Activated naive CD8-positive, alpha-beta T cell treated with anti-CD3 and anti-CD28 coated beads for 36 hours (primary cell): ENCODE measurements at regions not wholly inside any gene's neighbourhood (a gene's known extent, or its start where the extent isn't known, plus 50 kb on each side); places are given as distances from the start of the nearest gene placed in this dataset.
"Not testable (repeated sequence)": the region's sequence is repeated elsewhere in the genome, so short reads cannot be mapped to it uniquely, and the experiment has no call there.

Experiments
- DNase-seq: peaks from one replicate; pipeline ENCODE4 v3.0.0; 2021
- H3K27ac Mint-ChIP-seq: one replicate; pipeline ENCODE4 v1.8.0; 2022; ENCODE audit warnings: mild to moderate bottlenecking, moderate library complexity, mixed read lengths
- H3K27me3 Mint-ChIP-seq: one replicate; pipeline ENCODE4 v1.8.0; 2022; ENCODE audit warnings: mild to moderate bottlenecking, mixed read lengths
- H3K36me3 Mint-ChIP-seq: one replicate; pipeline ENCODE4 v1.8.0; 2021; ENCODE audit warnings: mild to moderate bottlenecking, mixed read lengths
- H3K4me1 Mint-ChIP-seq: one replicate; pipeline ENCODE4 v1.8.0; 2021; ENCODE audit warnings: mixed read lengths
- H3K4me3 Mint-ChIP-seq: one replicate; pipeline ENCODE4 v1.8.0; 2022; ENCODE audit warnings: mild to moderate bottlenecking, moderate library complexity, mixed read lengths
- H3K9me3 Mint-ChIP-seq: one replicate; pipeline ENCODE4 v1.8.0; 2022; ENCODE audit warnings: mixed read lengths

DNA sequence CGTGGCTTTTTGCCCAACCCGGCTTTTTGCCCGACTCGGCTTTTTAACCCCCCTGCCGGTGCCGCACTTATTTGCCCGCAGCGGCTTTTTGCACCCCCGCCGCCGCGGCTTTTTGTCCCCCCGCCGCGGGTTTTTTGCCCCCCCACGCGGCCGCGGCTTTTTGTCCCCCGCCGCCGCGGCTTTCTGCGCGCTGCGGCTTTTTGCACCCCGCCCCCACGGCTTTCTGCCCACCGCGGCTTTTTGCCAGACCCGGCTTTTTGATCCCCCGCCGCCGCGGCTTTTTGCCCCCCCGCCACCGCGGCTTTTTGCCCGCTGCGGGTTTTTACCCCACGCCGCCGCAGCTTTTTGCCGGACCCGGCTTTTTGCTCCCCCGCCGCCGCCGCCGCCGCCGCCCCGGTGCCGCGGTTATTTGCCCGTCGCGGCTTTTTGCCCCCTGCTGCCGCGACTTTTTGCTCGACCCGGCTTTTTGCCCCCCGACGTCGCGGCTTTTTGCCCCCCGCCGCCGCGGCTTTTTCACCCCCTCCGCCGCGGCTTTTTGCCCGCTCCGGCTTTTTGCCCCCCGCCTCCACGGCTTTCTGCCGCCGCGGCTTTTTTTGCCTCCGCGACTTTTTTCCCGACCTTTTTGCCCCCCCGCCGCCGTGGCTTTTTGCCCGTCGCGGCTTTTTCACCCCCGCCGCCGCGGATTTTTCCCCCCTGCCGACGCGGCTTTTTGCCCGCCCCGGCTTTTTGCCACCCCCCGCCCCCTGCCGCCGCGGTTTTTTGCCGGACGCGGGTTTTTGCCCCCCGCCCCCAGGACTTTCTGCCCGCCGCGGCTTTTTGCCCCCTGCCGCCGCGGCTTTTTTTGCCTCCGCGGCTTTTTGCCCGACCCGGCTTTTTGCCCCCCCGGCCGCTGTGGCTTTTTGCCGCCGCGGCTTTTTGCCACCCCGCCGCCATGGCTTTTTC is 2786.5 kb downstream of the RPIA start:
- no peak for DNase-seq
- no peaks in the 10 kb centered on the region for H3K9me3 Mint-ChIP-seq
- peaks cover 36% of the 10 kb centered on the region for H3K27me3 Mint-ChIP-seq
- no peak overlapping the region for H3K27ac Mint-ChIP-seq
- H3K36me3 Mint-ChIP-seq = peaks cover 3% of the 10 kb centered on the region
- peaks cover 4% of the 10 kb centered on the region for H3K4me1 Mint-ChIP-seq
- no peak overlapping the region for H3K4me3 Mint-ChIP-seq

DNA sequence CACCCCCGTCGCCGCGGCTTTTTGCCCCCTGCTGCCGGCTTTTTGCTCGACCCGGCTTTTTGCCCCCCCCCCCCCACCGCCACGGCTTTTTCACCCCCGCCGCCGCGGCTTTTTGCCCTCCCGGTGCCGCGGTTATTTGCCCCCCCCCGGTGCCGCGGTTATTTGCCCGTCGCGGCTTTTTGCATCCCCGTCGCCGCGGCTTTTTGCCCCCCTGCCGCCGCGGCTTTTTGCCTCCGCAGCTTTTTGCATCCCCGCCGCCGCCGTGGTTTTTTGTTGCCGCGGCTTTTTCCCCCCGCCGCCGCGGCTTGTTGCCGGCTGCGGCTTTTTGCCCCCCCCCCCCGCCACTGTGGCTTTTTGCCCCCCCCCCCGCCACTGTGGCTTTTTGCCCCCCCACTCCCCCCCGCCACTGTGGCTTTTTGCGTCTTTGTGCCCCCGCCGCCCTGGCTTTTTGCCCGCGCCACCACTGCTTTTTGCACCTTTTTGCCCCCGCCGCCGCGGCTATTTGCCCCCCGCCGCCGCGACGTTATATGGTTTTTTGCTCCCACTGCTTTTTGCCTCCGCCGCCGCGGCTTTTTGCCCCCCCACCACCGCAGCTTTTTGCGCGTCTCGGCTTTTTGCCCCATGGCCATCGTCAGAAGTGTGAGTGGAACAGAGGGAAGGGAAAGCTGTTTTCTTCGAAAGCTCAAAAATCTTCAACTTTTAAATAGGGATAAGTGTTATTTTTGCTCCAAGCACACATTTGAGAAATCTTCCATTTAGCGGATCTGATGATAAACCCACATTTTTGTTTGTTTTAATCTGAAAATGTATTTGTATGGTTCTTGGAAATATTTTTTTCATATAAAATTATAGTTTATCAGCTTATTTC is 2787.6 kb downstream of the RPIA start:
- H3K27ac Mint-ChIP-seq, H3K36me3 Mint-ChIP-seq, H3K4me1 Mint-ChIP-seq, H3K9me3 Mint-ChIP-seq, DNase-seq: not testable (repeated sequence)
- peak overlapping the region; percentile 71 for H3K4me3 Mint-ChIP-seq
- peaks cover 36% of the 10 kb centered on the region for H3K27me3 Mint-ChIP-seq

DNA sequence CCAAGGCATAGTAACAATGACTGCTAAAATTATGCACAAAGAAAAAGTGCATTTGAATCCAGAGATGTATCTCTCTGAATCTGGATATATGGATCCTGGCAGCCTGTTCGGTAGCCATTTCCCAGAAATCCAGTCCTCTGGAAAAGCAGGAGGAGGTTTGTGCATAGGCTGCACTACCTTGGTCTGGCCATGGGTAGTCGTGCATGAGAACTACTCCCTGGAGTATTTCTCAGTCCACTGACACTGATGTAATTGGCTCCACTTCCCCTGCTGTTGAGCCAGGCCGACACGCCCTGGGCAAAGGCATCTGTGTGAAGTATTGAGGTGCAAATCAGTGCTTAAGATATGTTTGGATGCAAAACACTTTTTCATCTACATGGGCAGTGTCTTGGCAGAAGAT is 2793.8 kb downstream of the RPIA start:
- not testable (repeated sequence) for H3K27ac Mint-ChIP-seq, DNase-seq, H3K36me3 Mint-ChIP-seq, H3K9me3 Mint-ChIP-seq, H3K4me3 Mint-ChIP-seq, H3K4me1 Mint-ChIP-seq
- H3K27me3 Mint-ChIP-seq = peaks cover 16% of the 10 kb centered on the region

DNA sequence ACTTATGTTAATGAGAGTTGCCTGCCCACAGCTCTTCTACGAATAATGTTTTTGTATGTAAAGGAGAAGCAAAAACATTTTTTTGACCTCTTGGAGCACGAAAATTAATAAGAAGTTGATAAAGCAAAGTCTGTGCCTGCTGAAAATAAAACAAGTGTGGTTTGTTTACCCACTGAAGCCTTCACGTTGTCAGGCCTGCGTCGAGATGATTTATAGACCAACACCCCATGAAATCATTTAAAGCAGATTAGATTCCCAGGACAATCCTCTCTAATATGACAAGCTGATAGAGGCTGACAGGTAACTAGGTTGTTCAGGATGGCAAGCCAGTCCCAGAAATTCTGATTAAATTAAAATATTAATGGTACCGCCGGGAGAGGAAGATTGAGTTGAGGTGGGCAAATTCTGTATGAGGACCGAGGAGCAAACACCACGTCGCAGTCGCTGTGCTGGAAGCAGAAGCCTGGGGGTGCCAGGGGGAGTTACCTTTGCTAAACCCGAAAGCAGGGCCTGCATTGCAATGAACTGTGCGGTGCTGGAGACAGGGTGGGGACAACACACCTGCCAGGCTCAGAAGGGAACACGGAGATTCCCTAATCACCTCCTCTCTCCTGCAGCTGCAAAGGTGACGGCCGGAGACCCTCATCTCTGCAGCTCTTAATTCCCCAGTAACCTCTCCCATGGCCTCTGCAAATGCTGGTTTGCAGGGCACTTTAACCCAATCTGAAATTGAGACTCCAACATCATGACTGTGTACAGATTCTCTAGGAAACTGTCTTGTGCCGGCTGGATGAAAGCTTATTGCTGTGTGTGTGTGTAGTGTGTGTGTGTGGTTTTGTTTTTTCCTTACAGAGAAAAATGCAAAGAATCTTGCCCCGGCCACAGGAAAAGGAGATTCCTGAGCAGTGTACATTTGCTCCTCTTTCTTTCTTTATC is 2805.9 kb downstream of the RPIA start:
- not testable (repeated sequence) for H3K9me3 Mint-ChIP-seq, H3K27me3 Mint-ChIP-seq, H3K4me1 Mint-ChIP-seq, H3K36me3 Mint-ChIP-seq, DNase-seq, H3K4me3 Mint-ChIP-seq, H3K27ac Mint-ChIP-seq

DNA sequence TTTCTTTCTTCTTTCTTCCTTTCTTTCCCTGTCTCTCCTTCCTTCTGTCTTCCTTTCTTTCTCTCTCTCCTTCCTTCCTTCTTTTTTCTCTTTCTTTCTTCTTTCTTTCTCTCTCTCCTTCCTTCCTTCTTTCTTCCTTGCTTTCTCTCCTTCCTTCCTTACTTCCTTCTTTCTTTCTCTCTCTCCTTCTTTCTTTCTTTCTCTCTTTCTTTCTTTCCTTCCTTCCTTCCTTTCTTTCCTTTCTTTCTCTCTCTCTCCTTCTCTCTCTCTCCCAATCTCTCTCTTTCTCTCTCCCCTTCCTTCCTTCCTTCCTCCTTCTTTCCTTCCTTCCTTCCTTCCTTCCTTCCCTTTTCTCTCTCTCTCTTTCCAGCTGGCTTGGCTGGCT is 2806.6 kb downstream of the RPIA start:
- H3K9me3 Mint-ChIP-seq, H3K36me3 Mint-ChIP-seq, H3K4me1 Mint-ChIP-seq, H3K4me3 Mint-ChIP-seq, H3K27me3 Mint-ChIP-seq, DNase-seq, H3K27ac Mint-ChIP-seq: not testable (repeated sequence)

DNA sequence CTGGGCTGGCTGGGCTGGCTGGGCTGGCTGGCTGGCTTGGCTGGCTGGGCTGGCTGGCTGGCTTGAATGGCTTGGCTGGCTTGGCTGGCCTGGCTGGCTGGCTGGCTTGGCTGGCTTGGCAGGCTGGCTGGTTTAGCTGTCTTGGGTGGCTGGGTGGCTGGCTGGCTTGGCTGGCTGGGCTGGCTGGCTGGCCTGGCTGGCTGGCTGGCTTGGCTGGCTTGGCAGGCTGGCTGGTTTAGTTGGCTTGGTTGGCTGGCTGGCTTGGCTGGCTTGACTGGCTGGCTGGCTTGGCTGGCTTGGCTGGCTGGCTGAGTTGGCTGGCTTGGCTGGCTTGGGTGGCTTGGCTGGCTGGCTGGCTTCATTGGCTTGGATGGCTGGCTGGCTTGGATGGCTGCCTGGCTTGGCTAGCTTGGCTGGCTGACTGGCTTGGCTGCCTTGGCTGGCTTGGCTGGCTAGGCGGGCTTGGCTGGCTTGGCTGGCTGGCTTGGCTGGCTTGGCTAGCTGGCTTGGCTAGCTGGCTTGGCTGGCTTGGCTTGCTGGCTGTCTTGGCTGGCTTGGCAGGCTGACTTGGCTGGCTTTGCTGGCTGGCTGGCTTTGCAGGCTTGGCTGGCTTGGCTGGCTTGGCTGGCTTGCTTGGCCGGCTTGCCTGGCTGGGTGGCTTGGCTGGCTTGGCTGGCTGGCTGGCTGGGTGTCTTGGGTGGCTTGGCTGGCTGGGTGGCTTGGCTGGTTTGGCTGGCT is 2807.2 kb downstream of the RPIA start:
- H3K4me3 Mint-ChIP-seq, H3K9me3 Mint-ChIP-seq, DNase-seq, H3K4me1 Mint-ChIP-seq, H3K27ac Mint-ChIP-seq, H3K36me3 Mint-ChIP-seq, H3K27me3 Mint-ChIP-seq: not testable (repeated sequence)

DNA sequence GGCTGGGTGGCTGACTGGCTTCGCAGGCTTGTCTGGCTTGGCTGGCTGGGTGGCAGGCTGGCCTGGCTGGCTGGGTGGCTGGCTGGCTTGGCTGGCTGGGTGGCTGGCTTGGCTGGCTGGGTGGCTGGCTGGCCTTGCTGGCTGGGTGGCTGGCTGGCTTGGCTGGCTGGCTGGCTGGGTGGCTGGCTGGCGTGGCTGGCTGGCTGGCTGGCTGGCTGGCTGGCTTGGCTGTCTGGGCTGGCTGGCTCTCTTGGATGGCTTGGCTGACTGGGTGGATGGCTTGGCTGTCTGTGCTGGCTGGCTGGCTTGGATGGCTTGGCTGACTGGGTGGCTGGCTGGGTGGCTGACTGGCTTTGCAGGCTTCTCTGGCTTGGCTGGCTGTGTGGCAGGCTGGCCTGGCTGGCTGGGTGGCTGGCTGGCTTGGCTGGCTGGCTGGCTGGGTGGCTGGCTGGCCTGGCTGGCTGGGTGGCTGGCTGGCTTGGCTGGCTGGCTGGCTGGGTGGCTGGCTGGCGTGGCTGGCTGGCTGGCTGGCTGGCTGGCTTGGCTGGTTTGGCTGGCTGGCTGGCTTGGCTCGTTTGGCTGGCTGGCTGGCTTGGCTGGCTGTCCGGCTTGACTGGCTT is 2808.1 kb downstream of the RPIA start:
- not testable (repeated sequence) for H3K4me3 Mint-ChIP-seq, H3K4me1 Mint-ChIP-seq, H3K27ac Mint-ChIP-seq, H3K9me3 Mint-ChIP-seq, H3K36me3 Mint-ChIP-seq, H3K27me3 Mint-ChIP-seq, DNase-seq

DNA sequence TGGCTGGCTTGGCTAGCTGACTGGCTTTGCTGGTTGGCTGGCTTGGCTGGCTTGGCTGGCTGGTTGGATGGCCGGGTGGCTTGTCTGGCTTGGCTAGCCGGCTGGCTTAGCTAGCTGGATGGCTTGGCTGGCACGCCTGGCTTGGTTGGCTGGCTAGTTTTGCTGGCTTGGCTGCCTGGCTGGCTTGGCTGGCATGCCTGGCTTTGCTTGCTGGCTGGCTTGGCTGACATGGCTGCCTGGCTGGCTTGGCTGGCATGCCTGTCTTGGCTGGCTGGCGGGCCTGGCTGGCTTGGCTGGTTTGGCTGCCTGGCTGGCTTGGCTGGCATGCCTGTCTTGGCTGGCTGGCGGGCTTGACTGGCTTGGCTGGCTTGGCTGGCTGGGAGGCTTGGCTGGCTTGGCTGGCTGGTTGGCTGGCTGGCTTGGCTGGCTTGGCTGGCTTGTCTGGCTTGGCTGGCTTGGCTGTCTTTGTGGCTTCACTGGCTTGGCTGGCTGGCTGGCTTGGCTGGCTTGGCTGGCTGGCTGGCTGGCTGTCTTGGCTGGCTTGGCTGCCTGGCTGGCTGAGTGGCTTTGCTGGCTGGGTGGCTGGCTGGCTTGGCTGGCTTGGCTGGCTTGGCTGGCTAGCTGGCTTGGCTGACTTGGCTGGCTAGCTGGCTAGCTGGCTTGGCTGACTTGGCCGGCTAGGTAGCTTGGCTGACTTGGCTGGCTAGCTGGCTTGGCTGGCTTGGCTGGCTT is 2808.9 kb downstream of the RPIA start:
- not testable (repeated sequence) for DNase-seq, H3K4me1 Mint-ChIP-seq, H3K36me3 Mint-ChIP-seq, H3K27ac Mint-ChIP-seq, H3K27me3 Mint-ChIP-seq, H3K9me3 Mint-ChIP-seq, H3K4me3 Mint-ChIP-seq

DNA sequence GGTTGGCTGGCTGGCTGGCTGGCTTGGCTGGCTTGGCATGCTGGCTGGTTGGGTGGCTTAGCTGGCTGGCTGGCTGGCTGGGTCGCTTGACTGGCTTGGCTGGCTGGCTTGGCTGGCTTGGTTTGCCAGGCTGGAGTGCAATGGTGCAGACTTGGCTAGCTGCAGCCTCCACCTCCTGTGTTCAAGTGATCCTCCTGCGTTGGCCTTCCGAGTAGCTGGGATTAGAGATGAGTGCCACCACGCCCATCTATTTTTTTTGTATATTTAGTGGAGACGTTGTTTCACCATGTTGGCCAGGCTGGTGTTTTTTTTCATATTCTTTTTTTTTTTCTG is 2809.5 kb downstream of the RPIA start:
- H3K9me3 Mint-ChIP-seq, H3K36me3 Mint-ChIP-seq, H3K27ac Mint-ChIP-seq, DNase-seq, H3K4me3 Mint-ChIP-seq, H3K4me1 Mint-ChIP-seq, H3K27me3 Mint-ChIP-seq: not testable (repeated sequence)

DNA sequence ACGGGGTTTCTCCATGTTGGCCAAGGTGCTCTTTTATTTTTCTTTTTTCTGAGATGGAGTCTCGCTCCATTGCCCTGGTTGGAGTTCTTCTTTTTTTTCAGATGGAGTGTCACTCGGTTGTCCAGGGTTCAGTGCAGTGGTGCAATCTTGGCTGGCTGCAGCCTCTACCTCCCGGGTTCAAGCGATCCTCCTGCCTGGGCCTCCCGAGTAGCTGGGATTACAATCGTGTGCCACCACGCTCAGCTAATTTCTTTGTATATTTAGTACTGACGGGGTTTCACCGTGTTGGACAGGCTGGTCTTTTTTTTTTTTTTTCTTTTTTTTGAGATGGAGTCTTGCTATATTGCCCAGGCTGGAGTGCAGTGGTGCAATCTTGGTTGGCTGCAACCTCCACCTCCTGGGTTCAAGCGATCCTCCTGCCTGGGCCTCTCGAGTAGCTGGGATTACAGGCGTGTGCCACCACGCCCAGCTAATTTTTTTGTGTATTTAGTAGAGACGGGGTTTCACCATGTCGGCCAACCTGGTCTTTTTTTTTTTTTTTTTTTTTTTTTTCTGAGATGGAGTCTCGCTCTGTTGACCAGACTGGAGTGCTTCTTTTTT is 2810.1 kb downstream of the RPIA start:
- not testable (repeated sequence) for H3K27ac Mint-ChIP-seq, H3K9me3 Mint-ChIP-seq, DNase-seq, H3K4me3 Mint-ChIP-seq, H3K27me3 Mint-ChIP-seq, H3K36me3 Mint-ChIP-seq, H3K4me1 Mint-ChIP-seq

DNA sequence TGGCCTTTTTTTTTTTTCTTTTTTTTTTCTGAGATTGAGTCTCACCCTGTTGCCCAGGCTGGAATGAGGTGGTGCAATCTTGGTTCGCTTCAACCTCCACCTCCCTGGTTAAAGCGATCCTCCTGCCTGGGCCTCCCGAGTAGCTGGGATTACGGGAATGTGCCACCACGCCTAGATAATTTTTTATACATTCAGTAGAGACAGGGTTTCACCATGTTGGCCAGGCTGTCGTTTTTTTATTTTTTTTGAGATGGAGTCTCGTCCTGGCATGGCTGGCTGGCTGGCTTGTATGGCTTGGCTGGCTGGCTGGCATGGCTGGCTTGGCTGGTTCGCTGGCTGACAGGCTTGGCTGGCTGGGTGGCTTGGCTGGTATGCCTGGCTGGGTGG is 2812.1 kb downstream of the RPIA start:
- not testable (repeated sequence) for H3K4me3 Mint-ChIP-seq, H3K9me3 Mint-ChIP-seq, H3K27ac Mint-ChIP-seq, H3K36me3 Mint-ChIP-seq, DNase-seq, H3K4me1 Mint-ChIP-seq, H3K27me3 Mint-ChIP-seq

DNA sequence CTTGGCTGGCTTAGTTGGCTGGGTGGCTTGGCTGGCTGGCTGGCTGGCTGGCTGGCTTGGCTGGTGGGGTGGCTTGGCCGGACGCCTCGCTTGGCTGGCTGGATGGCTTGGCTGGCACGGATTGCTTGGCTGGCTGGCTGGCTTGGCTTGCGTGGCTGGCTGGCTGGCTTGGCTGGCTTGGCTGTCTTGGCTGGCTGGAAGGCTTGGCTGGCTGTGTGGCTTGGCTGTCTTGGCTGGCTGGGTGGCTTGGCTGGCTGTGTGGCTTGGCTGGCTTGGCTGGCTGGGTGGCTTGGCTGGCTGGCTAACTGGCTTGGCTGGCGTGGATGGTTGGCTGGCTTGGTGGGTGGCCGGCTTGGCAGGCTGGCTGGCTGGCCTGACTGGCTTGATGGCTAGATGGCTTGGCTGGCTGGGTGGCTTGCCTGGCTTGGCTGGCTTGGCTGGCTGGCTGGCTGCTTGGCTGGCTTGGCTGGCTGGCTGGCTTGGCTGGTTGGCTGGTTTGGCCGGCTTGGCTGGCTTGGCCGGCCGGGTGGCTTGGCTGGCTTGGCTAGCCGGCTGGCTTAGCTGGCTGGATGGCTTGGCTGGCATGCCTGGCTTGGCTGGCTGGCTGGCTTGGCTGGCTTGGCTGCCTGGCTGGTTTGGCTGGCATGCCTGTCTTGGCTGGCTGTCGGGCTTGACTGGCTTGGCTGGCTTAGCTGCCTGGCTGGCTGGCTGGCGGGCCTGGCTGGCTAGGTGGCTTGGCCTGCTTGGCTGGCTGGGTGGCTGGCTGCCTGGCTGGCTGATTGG is 2812.7 kb downstream of the RPIA start:
- not testable (repeated sequence) for H3K4me3 Mint-ChIP-seq, H3K36me3 Mint-ChIP-seq, H3K27ac Mint-ChIP-seq, H3K9me3 Mint-ChIP-seq, DNase-seq, H3K27me3 Mint-ChIP-seq, H3K4me1 Mint-ChIP-seq

DNA sequence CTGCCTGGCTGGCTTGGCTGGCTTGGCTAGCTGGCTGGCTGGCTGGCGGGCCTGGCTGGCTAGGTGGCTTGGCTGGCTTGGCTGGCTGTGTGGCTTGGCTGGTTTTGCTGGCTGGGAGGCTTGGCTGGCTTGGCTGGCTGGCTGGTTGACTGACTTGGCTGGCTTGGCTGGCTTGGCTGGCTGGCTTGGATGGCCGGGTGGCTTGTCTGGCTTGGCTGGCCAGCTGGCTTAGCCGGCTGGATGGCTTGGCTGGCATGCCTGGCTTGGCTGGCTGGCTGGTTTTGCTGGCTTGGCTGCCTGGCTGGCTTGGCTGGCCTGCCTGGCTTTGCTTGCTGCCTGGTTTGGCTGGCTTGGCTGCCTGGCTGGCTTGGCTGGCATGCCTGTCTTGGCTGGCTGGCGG is 2817.3 kb downstream of the RPIA start:
- not testable (repeated sequence) for H3K4me1 Mint-ChIP-seq, H3K36me3 Mint-ChIP-seq, H3K27ac Mint-ChIP-seq, DNase-seq, H3K27me3 Mint-ChIP-seq, H3K4me3 Mint-ChIP-seq, H3K9me3 Mint-ChIP-seq
